ENCODE measurements at regions not wholly inside any gene's neighbourhood (a gene's known extent, or its start where the extent isn't known, plus 50 kb on each side); places are given as distances from the start of the nearest gene placed in this dataset.
"Not testable (repeated sequence)": the region's sequence is repeated elsewhere in the genome, so short reads cannot be mapped to it uniquely, and the experiment has no call there.

DNA sequence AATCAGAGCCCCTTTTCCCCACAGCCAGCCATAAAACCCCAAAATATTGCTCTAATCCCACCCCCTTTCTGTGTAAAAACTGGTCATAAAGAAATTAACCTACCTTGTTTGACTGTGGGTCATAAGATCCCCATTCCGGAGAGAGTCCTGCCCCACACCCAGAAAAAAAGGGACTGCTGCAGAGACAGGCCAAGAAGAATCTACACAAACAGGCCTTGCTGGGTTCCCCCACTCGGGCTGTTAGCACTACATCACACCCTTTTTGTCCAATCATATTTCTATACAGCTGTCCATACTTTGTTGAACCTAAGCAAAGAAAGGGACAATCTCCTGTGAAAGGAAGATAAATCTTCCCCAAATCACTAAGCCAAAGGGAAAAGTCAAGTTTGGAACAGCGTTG lies 84.4 kb upstream of the MFGE8 start:
- DNase-seq = no peak

DNA sequence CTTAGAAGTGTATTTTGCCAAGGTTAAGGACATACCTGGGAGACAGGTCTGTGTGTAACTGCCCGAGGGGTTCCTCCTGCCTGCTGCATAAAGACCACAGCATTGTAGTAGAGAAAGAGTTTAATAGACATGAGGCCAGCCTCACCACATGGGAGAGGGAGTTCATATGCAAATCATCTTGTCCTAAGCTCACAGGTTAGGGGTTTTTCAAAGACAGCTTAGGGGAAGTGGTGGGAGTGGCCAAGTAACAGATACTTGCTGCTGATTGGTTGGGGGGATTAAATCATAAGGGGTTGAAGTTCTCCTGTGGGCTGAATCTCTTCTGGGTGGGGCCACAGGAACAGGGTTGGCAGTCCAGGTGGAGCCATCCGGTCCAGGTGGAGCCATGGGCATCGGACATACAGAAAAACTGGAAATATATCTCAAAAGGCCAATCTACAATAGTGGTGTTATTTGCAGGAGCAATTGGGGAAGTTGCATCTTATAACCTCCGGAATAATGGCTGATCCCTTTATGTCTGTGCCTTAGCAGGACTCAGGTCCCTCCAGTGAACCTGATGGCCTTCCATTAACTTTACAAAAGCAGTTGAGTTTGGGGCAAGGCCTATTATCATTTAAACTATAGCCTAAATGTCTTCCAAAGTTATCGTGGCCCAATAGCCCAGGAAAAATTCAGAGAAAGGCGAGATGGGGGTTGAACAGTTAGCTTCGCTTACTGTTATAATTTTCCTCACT lies 86.0 kb upstream of the MFGE8 start:
- no peak for DNase-seq

DNA sequence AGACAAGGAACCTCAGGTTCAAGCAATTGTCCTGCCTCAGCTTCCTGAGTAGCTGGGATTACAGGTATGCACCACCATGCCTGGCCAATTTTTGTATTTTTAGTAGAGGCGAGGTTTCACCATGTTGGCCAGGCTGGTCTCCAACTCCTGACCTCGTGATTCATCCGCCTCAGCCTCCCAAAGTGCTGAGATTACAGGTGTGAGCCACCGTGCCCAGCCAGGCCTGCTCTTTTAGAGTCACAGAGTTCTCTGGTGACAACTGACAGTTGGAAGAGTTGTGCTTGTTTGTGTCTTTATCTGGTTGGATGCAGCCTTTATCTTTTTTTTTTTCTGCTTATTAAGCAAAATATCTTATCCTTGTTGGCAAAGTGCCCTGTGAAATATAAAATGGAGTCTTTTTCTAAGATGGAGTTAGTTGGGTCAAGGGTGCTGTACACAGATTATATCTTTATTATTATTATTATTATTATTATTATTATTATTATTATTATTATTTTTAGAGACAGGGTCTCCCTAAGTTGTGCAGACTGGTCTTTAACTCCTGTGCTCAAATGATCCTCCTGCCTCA lies 86.5 kb upstream of the ABHD2 start:
- not testable (repeated sequence) for DNase-seq

DNA sequence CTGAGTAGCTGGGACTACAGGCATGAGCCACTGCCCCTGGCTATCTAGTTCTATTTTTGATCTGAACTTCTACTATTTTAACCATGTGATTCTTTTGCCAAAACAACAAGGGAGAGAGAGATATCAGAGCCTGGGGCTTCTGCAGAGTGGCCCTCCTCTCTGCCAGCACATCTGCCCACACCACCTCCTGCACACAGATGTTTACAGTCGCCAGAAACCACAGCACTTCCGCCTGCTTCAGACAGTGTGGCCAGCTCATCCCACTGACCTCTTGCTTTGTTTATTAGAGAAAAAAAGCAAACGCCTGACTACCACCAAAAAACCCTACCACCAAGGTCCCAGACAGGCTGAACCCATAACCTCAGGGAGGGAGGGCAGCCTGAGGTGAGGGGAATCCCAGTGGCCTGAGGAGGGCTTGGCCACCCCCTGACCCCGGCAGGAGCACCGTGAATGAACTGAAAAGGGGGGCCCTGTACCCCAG lies 85.9 kb upstream of the ABHD2 start:
- no peak for DNase-seq

DNA sequence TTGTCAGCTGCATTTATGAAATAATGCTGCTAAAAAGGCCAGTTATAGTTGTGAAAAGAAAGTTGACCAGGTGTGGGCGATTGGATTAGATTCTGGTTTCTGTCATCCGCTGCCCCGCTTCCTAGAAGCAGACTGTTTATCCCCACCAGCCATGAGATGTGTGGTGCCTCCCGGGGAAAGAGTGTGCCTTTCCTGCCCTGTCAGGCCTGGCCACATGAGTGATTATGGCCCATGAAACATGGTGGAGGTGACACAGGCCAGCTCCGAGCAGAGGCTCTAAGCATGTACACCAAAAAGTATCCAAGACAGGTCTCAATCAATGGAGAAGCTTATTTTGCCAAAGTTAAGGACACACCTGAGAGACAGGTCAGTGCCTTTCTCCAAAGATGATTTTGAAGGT lies 85.4 kb upstream of the ABHD2 start:
- no peak for DNase-seq

DNA sequence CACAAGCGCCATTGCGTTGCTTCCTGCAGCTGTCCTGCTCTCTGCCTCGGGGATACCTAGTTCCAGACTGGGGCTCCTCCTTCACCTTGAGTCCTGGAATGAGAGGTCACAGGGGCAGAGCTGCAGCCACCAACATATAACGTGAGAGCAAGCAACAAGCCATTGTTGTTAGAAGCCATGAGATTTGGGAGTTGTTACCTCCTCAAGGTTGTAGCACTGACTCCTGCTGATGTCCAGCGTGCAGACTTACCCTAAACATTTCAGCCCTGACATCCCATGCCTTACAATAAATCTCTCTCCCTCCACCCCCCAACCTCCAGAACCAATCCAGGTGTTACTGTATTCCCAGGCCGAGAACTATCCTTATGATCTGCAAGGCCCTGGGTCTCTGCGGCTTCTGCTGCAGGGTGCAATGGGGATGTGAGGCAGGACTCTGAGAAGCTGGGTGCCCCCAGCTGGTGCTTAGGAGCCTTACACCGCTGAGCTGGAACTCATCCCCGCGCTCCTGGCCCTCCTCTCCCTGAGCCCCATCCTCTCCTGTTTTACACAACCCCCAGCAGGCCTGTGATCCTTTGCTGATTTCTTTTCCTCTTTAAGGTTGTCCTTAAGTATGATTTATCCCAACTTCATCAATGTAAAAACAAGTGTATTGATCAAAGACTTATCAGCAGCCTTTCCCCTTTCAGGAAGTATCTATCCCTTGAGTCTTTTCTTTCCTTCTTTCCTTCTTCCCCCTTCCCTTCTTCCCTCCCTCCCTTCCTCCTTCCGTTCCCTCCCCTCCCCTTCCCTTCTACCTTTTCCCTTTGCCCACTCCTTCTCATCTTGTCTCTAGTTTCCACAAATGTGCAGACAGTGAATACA lies 84.2 kb upstream of the ABHD2 start:
- no peak for DNase-seq

DNA sequence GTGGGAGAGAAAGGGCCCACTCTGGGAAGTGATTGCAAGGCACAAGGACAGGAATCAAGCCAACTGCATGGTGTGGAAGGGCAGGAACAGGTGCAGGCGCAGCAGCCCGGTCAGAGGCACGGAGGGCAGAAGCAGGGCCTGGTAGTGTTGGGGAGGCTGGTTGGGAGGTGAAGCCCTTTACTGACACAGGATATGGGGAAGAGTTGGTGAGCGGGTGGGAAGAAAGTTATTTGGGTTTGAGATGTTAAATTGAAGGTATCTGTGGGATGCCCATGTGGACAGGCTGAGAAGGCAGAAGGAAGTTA lies 83.6 kb upstream of the ABHD2 start:
- no peak for DNase-seq

DNA sequence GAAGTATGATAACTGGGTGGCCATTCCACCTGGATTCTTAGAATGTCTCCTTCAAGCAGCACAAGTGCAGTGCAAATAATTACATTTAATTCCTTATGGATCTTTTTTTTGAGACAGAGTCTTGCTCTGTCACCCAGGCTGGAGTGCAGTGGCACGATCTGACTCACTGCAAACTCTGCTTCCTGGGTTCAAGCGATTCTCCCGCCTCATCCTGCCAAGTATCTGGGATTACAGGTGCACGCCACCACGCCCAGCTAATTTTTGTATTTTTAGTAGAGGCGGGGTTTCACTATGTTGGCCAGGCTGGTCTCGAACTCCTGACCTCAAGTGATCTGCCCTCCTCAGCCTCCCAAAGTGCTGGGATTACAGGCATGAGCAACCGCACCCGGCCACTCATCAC lies 80.7 kb upstream of the ABHD2 start:
- not testable (repeated sequence) for DNase-seq

DNA sequence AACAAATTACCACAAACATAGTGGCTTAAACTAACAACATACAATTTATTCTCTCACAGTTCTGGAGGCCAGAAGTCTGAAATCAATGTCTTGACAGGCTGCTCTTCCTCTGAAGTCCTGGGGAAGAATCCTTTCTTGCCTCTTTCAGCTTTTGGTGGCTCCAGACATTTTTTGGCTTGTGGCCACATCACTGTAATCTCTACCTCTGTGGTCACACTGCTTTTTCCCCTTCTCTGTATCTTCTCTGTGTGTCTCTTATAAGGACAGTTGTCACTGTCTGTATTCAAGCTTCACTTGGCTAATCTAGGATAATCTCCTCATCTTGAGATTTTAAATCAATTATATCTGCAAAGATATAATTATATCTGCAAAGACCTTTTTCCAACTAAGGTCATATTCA lies 80.3 kb upstream of the ABHD2 start:
- DNase-seq = no peak

DNA sequence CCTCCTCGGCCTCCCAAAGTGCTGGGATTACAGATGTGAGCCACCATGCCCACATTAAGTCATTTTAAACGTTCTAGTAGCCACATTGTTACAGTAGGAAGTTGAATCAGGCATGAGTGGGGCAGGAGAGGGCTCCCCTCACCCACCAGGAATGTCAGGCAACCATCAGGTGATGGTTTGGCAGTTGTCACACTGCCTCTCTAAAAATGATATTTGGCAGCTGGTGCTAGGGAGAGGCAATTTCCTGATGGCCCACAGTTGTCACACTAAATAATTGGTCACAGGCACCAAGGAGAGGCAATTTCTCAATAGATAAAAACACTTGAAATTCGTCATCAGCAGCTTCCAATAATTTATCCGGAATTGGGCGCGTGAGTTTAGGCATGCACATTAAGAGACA lies 79.2 kb upstream of the ABHD2 start:
- DNase-seq = no peak

DNA sequence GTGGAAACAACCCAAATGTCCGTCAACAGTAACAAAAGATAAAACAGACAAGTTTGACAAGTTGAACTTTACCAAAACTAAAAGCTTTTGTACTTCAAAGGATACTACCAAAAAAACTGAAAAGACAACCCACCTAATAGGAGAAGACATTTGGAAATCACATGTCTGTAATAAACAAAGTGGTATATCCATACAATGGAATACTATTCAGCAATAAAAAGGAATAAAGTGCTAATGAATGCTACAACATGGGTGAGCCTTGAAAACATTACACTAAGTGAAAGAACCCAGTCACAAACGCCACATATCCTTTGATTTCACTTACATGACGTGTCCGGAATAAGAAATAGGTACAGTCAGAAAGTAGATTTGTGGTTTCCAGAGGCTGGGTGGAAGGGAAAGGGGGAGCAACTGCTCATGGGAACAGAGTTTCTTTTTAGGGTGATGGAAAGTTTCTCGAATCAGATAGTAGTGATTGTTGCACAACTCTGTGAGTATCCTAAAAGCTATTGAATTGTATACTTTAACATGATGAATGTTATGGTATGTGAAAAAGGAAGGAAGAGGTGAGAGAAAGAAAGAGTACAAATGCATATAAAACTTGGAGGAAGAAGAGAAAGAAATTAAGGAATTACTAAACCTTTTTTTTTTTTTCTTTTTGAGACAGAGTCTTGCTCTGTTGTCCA lies 72.7 kb upstream of the ABHD2 start:
- no peak for DNase-seq

DNA sequence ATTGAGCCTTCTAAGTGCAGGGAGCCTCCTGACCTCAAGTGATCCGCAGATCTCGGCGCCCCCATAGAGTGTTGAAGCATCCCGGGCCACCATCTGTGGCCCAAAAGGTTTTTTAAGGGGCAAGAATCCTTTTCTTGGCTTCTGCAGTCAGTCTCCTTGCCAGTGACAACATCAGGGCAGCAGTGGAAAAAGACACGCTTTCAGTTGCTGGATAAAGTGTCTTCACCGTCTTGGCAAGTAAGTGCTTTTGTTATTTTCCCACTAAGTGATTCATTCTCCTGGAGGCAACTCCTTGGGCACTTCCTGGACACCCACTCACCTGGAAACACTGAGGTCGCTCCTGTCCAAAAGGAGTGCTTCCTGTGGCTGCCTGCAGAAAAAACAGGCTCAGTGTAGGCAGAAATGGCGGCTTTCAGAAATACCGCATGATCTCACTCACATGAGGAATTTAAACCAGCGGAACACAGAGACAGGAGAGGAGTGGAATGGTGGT lies 71.7 kb upstream of the ABHD2 start:
- DNase-seq = no peak

DNA sequence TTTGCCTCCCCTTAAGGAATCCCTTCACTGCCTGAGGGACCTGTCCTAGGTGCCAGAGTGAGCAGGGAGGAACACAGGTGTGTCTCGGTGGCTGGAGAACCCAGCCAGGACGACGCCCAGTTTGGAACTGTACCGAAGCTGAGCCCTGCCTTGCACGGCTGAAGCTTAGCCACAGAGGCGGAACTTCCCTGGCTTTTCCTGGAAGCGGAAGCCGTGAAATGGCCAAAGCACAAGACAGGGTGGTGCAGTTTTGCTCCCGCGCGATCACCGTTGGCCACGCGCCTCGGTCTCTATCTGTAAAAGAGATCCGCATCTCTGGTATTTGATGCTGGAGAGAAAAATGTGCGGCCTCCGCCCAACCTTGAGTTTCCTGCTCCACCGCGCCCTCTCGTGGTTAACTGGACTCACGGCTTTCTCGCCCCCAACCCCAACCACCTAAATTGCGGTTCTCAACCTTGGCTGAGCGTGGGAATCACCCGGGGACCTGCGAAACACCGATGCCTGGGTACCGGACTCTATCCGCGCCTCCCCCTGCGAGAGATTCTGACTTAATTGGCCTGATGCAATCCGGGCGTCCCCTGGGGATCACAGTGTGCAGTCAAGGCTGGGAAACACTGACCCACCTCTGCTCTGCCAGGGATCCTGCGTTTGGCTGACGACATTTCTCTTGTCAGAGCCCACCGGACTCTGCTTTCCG lies 70.7 kb upstream of the ABHD2 start:
- DNase-seq = peak; percentile 7 to 54

DNA sequence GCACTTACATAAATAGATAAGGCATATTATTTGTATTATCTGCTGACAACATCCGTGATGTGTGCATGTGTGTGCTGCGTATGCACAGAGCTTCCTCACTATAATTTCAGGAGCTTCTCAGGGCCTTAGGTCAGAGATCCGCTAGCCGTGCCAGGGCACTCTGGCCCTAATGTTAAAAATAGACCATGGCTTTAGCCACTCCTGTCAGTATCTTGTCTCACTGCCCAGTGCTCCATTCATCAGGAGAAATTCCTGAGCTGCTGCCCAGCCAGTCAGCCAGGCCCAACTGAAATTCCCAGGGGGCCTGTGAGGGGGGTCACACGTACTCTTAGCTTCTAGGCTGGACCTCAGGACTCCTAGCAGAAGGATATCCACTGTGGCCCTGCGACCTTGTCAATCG lies 70.0 kb upstream of the ABHD2 start:
- DNase-seq = peak in 1 of 2 donors; percentile 25

DNA sequence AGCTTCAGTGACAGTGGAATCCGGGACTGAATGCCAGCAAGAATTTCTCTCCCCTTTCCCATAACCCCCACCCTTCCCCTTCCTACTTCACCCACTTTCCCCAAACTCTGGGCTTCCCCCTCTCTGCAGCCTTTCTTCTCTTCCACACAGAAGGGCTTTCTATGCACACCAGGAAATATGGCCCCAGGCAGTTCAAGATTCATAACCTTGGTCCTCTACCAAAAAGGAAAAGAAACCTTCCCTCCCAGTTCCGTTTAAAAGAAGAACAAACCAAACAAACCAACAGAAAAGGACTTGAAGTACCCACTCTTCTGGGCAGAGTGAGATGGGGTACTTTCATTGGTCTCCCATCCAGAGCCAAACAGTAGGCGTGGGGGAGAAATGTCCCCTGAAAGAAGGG lies 68.8 kb upstream of the ABHD2 start:
- no peak for DNase-seq

DNA sequence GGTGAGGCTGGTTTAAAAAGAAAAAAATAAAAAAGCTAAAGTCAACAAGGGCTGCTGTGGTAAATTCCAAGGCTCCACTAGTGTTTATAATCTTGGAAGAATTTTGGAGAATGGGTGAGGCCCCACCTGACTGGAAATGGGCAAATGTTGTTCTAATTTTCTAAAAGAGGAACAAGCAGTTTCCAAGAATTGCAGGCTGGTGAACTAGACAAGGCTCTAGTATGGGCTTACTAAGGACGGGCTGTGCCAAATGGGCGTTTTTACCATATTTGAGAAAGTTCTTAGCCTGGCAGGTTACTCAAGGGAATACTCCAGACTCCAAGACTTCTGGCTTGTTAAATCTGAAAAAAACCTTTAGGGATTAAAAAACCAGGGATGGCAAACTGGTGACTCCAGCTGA lies 67.0 kb upstream of the ABHD2 start:
- DNase-seq = no peak

DNA sequence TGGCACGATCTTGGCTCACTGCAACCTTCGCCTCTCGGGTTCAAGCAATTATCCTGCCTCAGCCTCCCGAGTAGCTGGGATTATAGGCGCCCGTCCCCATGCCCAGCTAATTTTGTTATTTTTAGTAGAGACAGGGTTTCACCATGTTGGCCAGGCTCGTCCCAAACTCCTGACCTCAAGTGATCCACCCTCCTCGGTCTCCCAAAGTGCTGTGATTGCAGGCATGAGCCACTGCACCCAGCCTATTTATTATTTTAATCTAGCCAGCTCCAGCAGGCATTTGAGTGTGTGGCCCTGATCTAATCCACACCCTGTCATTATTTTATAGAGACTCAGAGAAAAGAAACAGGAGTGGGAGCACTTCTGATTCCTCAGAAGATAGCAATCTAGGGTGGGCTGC lies 66.4 kb upstream of the ABHD2 start:
- not testable (repeated sequence) for DNase-seq

DNA sequence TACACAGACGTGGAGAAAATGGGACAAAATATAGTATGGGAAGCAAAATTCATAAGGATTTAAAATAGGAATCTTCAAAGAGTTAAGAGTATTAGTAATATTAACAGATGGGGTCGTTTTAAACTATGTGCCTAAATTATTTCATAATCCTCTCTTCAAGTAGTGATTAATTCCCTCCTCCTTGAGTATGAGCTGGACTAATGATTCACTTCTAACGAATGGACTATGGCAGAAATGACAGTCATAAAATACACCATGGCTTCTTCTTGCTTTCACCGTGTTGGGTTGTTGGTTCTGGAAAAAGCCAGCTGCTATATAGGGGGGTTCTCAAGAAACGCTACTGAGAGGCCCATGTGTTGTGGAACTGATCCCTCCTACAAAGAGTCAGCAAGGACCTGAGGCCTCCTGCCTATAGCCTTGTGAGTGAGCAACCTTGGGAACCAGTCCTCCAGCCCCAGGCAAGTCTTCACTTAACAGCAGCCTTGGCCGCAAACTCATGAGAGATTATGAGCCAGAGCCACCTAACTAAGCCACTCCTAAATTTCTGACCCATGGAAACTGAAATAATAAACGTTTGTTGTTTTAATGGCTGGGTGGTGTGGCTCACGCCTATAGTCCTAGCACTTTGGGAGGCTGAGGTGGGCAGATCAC lies 64.8 kb upstream of the ABHD2 start:
- no peak for DNase-seq

DNA sequence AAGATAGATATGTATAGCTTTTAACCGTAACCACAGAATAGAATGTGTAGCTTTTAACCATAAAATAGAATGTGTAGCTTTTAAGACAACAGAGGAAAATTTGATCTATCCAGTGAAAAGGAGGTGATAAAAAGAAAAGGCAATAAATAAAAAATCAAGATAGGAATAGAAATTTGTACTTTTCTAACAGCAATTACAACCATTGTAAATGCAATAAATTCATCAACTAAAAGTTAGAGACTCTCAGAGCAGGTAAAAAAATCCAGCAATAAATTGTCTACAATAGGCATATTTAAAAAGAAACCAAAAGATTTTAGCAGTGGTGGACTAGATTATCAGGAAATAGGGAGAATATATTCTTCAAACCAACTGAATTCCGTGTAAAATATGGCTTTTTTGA lies 63.8 kb upstream of the ABHD2 start:
- DNase-seq = no peak

DNA sequence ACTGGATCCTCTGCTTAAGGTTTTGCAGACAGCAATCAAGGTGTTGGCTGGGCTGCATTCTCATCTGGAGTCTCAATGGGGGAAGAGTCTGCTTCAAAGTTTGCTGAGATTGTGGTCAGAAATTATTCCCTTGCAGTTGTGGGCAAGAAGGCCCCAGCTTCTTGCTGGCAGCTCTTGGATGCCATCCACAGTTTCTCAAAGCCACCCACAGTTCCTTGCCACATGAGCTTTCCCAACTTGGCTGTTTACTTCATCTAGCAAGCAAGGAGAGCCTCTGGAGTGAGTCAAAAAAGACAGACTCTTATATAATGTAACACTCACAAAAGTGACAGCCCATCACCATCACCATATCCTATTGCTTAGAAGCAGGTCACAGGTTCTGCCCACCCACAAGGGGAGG lies 62.1 kb upstream of the ABHD2 start:
- DNase-seq = no peak

DNA sequence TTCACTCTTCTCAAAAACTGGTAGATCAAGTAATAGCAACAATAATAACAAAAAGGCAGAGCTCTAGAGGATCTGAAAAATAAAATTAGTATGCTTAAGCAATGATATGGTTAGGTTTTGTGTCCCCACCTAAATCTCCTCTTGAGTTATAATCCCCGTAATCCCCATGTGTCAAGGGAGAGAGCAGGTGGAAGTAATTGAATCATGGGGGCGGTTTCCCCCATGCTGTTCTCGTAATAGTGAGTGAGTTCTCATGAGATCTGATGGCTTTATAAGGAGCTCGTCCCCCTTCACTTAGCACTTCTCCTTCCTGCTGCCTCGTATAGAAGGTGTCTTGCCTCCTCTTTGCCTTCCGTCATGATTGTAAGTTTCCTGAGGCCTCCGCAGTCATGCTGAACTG lies 60.2 kb upstream of the ABHD2 start:
- no peak for DNase-seq

DNA sequence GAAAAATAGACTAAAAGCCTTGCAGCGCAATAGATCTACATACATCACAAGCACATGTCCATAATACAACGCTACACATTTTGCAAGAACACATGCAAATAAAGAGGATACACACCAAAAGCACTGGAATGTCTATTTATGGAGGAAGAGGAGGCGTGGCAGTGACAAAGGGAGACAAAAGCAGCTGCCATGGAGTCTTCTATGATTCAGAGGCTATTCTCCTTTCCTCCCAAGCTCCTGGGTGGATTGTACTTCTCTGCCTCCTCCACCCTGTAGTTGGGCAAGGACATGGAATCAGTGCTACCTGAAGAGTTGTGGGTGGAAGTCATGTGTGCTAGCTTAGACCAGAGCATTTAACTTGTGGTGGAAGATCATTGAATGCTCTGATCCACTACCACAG lies 57.9 kb upstream of the ABHD2 start:
- no peak for DNase-seq
